GM12878 (cell line): ENCODE measurements at regions not wholly inside any gene's neighbourhood (a gene's known extent, or its start where the extent isn't known, plus 50 kb on each side); places are given as distances from the start of the nearest gene placed in this dataset.

Experiments used
- ATAC-seq: fragments of 200-7000 bp; cut with Tn5 transposase; 3 replicates; pipeline ENCODE4 v1.9.1; 2020; ENCODE audit warnings: mild to moderate bottlenecking, moderate library complexity
- BruUV-seq: library from RNA; stranded (reverse); fragments of 400-500 nt; replicated peaks from 2 replicates; lab custom pipeline; 2021; lab: Mats Ljungman, UMichigan
- CTCF ChIA-PET: fragments of 300-600 bp; sonication (Branson Sonifier 250); formaldehyde crosslinking; extraction: SDS; loops from one replicate; lab custom pipeline; 2021; ENCODE audit warnings: inconsistent platforms; lab: Yijun Ruan, JAX
- POLR2A ChIA-PET: fragments of 350-600 bp; formaldehyde crosslinking; extraction: SDS; loops from one replicate; lab custom pipeline; 2021; ENCODE audit warnings: inconsistent platforms; lab: Charles Lee
- RAD21 ChIA-PET: fragments of 300-600 bp; sonication (Branson Sonifier 250); formaldehyde crosslinking; loops from one replicate; lab custom pipeline; 2023; ENCODE audit warnings: antibody characterized with exemption; ENCODE audit not compliant: unreplicated experiment; lab: Charles Lee
- SMC1A ChIA-PET: fragments of 300-600 bp; sonication (Branson Sonifier 250); formaldehyde crosslinking; loops from one replicate; lab custom pipeline; 2023; ENCODE audit not compliant: unreplicated experiment, uncharacterized antibody; lab: Charles Lee
- DNase-seq: peaks from one replicate; pipeline ENCODE4 v3.0.0-alpha.2; 2011; ENCODE audit warnings: low read depth, low spot score
- FAIRE-seq: peaks from 3 replicates; lab custom pipeline; 2011; peaks lifted over from hg19 to GRCh38; lab: Jason Lieb, UNC
- H2AFZ ChIP-seq: 2 replicates; pipeline ENCODE4 v1.6.0; 2011; ENCODE audit warnings: low read depth, low read length, control low read depth; ENCODE audit not compliant: control insufficient read depth
- H3K27ac ChIP-seq: 2 replicates; pipeline ENCODE4 v1.5.1; 2011; ENCODE audit warnings: control low read depth; ENCODE audit not compliant: control insufficient read depth, insufficient read depth
- H3K27me3 ChIP-seq, 2 experiments: replicated peaks in 1 of 2; 2 replicates each; pipeline versions ENCODE4 v1.6.0 to v1.6.1; 2011; ENCODE audit warnings: low read length in 1 of 2; ENCODE audit not compliant: control insufficient read depth in 2 of 2, insufficient read depth in 2 of 2
- H3K36me3 ChIP-seq, 2 experiments: 2 replicates each; pipeline ENCODE4 v1.5.1; 2011; ENCODE audit warnings: low read length in 1 of 2; ENCODE audit not compliant: control insufficient read depth in 2 of 2, insufficient read depth in 2 of 2
- H3K4me1 ChIP-seq: 2 replicates; pipeline ENCODE4 v1.6.1; 2011; ENCODE audit warnings: mild to moderate bottlenecking, low read length, moderate library complexity, mixed read lengths; ENCODE audit not compliant: control insufficient read depth, insufficient read depth
- H3K4me2 ChIP-seq: 2 replicates; pipeline ENCODE4 v1.6.0; 2011; ENCODE audit warnings: control low read depth; ENCODE audit not compliant: control insufficient read depth, insufficient read depth
- H3K4me3 ChIP-seq: fragments of 200-600 bp; sonication (generic); 2 replicates; pipeline ENCODE4 v1.5.1; 2016
- H3K79me2 ChIP-seq: 2 replicates; pipeline ENCODE4 v1.6.0; 2011; ENCODE audit warnings: low read length; ENCODE audit not compliant: control insufficient read depth, insufficient read depth
- H3K9ac ChIP-seq: 2 replicates; pipeline ENCODE4 v1.8.0; 2011; ENCODE audit warnings: low read length, control low read depth, mixed read lengths; ENCODE audit not compliant: control insufficient read depth, insufficient read depth
- H3K9me3 ChIP-seq: replicated peaks from 3 replicates; pipeline ENCODE4 v1.5.1; 2011; ENCODE audit warnings: mild to moderate bottlenecking, low read length; ENCODE audit not compliant: control insufficient read depth, insufficient read depth
- H4K20me1 ChIP-seq: 2 replicates; pipeline ENCODE4 v1.6.0; 2011; ENCODE audit not compliant: control insufficient read depth, insufficient read depth
- MEF2A ChIP-seq: IDR thresholded peaks from 2 replicates; pipeline ENCODE4 v1.6.1; 2011; ENCODE audit warnings: low read depth, mild to moderate bottlenecking, low read length, moderate library complexity; ENCODE audit not compliant: insufficient read depth
- NFIC ChIP-seq: IDR thresholded peaks from 2 replicates; pipeline ENCODE4 v1.6.1; 2012; ENCODE audit warnings: low read depth, mild to moderate bottlenecking, inconsistent platforms, low read length, moderate library complexity
- NFXL1 ChIP-seq: fragments of 450-650 bp; IDR thresholded peaks from 2 replicates; pipeline ENCODE4 v1.6.1; 2017; ENCODE audit warnings: antibody characterized with exemption, mild to moderate bottlenecking, borderline replicate concordance
- NR2C1 ChIP-seq: fragments of 450-650 bp; IDR thresholded peaks from 2 replicates; pipeline ENCODE4 v1.6.1; 2017; ENCODE audit warnings: antibody characterized with exemption, mild to moderate bottlenecking, moderate library complexity
- NR2F1 ChIP-seq: fragments of 450-650 bp; conservative IDR thresholded peaks from 2 replicates; pipeline ENCODE4 v1.6.1; 2017; ENCODE audit warnings: mild to moderate bottlenecking
- RELB ChIP-seq: fragments of 450-650 bp; IDR thresholded peaks from 2 replicates; pipeline ENCODE4 v1.6.1; 2017; ENCODE audit warnings: low read depth, mild to moderate bottlenecking, moderate library complexity
- REST ChIP-seq: IDR thresholded peaks from 2 replicates; pipeline ENCODE4 v1.6.1; 2012; ENCODE audit warnings: mild to moderate bottlenecking, low read depth, low read length
- SIX5 ChIP-seq: IDR thresholded peaks from 2 replicates; pipeline ENCODE4 v1.6.1; 2011; ENCODE audit warnings: mild to moderate bottlenecking, low read depth, low read length, moderate library complexity; ENCODE audit not compliant: severe bottlenecking
- TCF12 ChIP-seq: IDR thresholded peaks from 2 replicates; pipeline ENCODE4 v1.6.1; 2011; ENCODE audit warnings: low read depth, mild to moderate bottlenecking, low read length
- ZZZ3 ChIP-seq: IDR thresholded peaks from 2 replicates; pipeline ENCODE4 v1.6.1; 2011; ENCODE audit warnings: low read depth; ENCODE audit not compliant: control insufficient read depth, insufficient read length
- whole genome bisulfite sequencing: methylation state at CpG from one replicate; pipeline ENCODE4 v1.1.6; 2016; ENCODE audit warnings: low lambda C conversion rate; ENCODE audit not compliant: insufficient replicate concordance, insufficient coverage; ENCODE audit errors: missing lambda C conversion rate; 5-methylcytosine and 5-hydroxymethylcytosine counted together
- in situ Hi-C: fragments of 300-500 bp; cut with MboI; formaldehyde crosslinking; loops from 9 replicates; pipeline ENCODE4 v1.14.3; 2018; ENCODE audit warnings: mixed read lengths
- intact Hi-C: fragments of 100-400 bp; cut with micrococcal nuclease; formaldehyde crosslinking; loops from one replicate; pipeline ENCODE4 v1.14.2; 2022; ENCODE audit not compliant: unreplicated experiment
- TF ChIP-seq, protein P1 (sequence below): fragments of 450-650 bp; IDR thresholded peaks from 2 replicates; pipeline ENCODE4 v1.6.1; 2016; ENCODE audit warnings: mild to moderate bottlenecking
- TF ChIP-seq, protein P2 (sequence below): IDR thresholded peaks from 2 replicates; pipeline ENCODE4 v1.6.1; 2012; ENCODE audit warnings: low read length, inconsistent platforms

- no peak overlapping the region for H3K4me3 ChIP-seq
- no peak overlapping the region for H3K9ac ChIP-seq
- 30% methylated on average over 3 of the region's 3 CpGs for WGBS
Observed at GRCh38 chr13:33994198-33994597, 176.2 kb downstream of the RFC3 start.

More at GRCh38 chr13:33994198-33994597, 176.2 kb downstream of the RFC3 start:
- TF ChIP-seq SIX5 (no peak), NR2C1 (no peak), NR2F1 (no peak), TCF12 (no peak), NFIC (no peak), ZZZ3 (no peak), REST (no peak), MEF2A (no peak), RELB (no peak), NFXL1 (no peak)
- TF ChIP-seq, protein P1, sequence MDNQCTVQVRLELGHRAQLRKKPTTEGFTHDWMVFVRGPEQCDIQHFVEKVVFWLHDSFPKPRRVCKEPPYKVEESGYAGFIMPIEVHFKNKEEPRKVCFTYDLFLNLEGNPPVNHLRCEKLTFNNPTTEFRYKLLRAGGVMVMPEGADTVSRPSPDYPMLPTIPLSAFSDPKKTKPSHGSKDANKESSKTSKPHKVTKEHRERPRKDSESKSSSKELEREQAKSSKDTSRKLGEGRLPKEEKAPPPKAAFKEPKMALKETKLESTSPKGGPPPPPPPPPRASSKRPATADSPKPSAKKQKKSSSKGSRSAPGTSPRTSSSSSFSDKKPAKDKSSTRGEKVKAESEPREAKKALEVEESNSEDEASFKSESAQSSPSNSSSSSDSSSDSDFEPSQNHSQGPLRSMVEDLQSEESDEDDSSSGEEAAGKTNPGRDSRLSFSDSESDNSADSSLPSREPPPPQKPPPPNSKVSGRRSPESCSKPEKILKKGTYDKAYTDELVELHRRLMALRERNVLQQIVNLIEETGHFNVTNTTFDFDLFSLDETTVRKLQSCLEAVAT: no peak
- TF ChIP-seq, protein P2, sequence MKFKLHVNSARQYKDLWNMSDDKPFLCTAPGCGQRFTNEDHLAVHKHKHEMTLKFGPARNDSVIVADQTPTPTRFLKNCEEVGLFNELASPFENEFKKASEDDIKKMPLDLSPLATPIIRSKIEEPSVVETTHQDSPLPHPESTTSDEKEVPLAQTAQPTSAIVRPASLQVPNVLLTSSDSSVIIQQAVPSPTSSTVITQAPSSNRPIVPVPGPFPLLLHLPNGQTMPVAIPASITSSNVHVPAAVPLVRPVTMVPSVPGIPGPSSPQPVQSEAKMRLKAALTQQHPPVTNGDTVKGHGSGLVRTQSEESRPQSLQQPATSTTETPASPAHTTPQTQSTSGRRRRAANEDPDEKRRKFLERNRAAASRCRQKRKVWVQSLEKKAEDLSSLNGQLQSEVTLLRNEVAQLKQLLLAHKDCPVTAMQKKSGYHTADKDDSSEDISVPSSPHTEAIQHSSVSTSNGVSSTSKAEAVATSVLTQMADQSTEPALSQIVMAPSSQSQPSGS: no peak
- TF ChIP-seq, all 136 proteins: peak for 0
- no peaks in the 10 kb centered on the region for H3K9me3 ChIP-seq
- in situ Hi-C loops (no loop called here), intact Hi-C loops (no loop called here)
- no peak overlapping the region for H3K4me2 ChIP-seq
- DNase-seq: no peak
- no peak; the same call in 2 of the 3 replicates for ATAC-seq
- BruUV-seq: no TSS peak
- no peaks in the 10 kb centered on the region for H4K20me1 ChIP-seq
- ChIA-PET POLR2A (no interaction called here), RAD21 (no interaction called here), SMC1A (no interaction called here), CTCF (no interaction called here)
- H3K4me1 ChIP-seq: no peaks in the 10 kb centered on the region
- no peaks in the 10 kb centered on the region for H3K36me3 ChIP-seq
- no peak overlapping the region for H3K27ac ChIP-seq
- H3K79me2 ChIP-seq: no peaks in the 10 kb centered on the region
- H2AFZ ChIP-seq: no peak overlapping the region
- FAIRE-seq: peak; percentile 18
- no peaks in the 10 kb centered on the region for H3K27me3 ChIP-seq
